ENCODE measurements at regions not wholly inside any gene's neighbourhood (a gene's known extent, or its start where the extent isn't known, plus 50 kb on each side); places are given as distances from the start of the nearest gene placed in this dataset.

DNA sequence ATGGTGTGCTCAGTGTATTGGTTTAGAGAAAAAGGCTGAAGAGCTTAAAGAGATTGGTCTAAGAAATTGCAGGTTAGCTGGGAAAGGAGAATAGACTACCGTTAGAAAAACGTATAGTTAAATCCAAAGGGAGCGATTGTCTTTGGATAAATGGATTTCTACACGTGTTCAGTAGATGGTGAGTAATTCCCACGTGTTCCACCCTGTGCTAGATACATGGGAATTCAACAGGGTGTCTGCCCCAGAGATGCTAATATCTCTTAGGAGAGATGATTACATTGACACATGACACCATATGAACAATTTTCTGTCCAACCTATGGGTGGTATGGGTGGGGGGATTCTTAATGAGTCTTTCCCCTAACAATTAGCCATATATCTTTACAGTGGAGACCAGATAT is 99.8 kb downstream of the TDRD15 start:
- TF ChIP-seq, protein P1, sequence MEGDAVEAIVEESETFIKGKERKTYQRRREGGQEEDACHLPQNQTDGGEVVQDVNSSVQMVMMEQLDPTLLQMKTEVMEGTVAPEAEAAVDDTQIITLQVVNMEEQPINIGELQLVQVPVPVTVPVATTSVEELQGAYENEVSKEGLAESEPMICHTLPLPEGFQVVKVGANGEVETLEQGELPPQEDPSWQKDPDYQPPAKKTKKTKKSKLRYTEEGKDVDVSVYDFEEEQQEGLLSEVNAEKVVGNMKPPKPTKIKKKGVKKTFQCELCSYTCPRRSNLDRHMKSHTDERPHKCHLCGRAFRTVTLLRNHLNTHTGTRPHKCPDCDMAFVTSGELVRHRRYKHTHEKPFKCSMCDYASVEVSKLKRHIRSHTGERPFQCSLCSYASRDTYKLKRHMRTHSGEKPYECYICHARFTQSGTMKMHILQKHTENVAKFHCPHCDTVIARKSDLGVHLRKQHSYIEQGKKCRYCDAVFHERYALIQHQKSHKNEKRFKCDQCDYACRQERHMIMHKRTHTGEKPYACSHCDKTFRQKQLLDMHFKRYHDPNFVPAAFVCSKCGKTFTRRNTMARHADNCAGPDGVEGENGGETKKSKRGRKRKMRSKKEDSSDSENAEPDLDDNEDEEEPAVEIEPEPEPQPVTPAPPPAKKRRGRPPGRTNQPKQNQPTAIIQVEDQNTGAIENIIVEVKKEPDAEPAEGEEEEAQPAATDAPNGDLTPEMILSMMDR (IDR thresholded peaks at IDR 0.05 in 4 of 5, conservative IDR thresholded peaks at IDR 0.05 in 1 of 5), result no peak
- TF ChIP-seq POLR2A (IDR thresholded peaks at IDR 0.05), result no peak

Data from gastrocnemius medialis (tissue), 4 donors.